HEK293 (cell line): ENCODE measurements at regions not wholly inside any gene's neighbourhood (a gene's known extent, or its start where the extent isn't known, plus 50 kb on each side); places are given as distances from the start of the nearest gene placed in this dataset.
A peak's percentile ranks its signal among the peaks of the same experiment; 100 is the strongest.

ENCODE experiments used
- CTCF ChIA-PET: fragments of 350-600 bp; formaldehyde crosslinking; extraction: SDS; loops from one replicate; lab custom pipeline; 2021; ENCODE audit warnings: antibody characterized with exemption; lab: Yijun Ruan, JAX
- POLR2A ChIA-PET: fragments of 300-600 bp; formaldehyde crosslinking; extraction: SDS; loops from one replicate; lab custom pipeline; 2020; ENCODE audit warnings: antibody characterized with exemption, inconsistent platforms; lab: Yijun Ruan, JAX
- H3K27ac ChIP-seq: fragments of 200-500 bp; sonication (Bioruptor generic); 2 replicates; pipeline ENCODE4 v1.5.1; 2014; ENCODE audit warnings: low read depth, low read length, control low read depth, inconsistent platforms; ENCODE audit errors: extremely low read depth
- H3K36me3 ChIP-seq, 2 experiments: fragments of 200-500 bp in 1 of 2; sonication (Bioruptor generic) in 1 of 2; 1 replicate in 1 of 2; 2 replicates in 1 of 2; pipeline ENCODE4 v1.5.1; 2014 to 2017; ENCODE audit warnings: inconsistent platforms in 2 of 2, low read length in 2 of 2; ENCODE audit not compliant: control insufficient read depth in 2 of 2, insufficient read depth in 1 of 2
- H3K4me1 ChIP-seq: fragments of 200-500 bp; sonication (Bioruptor generic); 2 replicates; pipeline ENCODE4 v1.5.1; 2014; ENCODE audit warnings: mild to moderate bottlenecking, low read length, inconsistent platforms; ENCODE audit not compliant: control insufficient read depth, insufficient read depth
- H3K4me3 ChIP-seq: 2 replicates; pipeline ENCODE4 v1.5.1; 2011; ENCODE audit warnings: low read depth, mild to moderate bottlenecking, control low read depth, low read length, moderate library complexity
- H3K9me3 ChIP-seq: fragments of 200-500 bp; sonication (Bioruptor generic); 2 replicates; pipeline ENCODE4 v1.5.1; 2014; ENCODE audit warnings: low read depth, low read length, inconsistent platforms; ENCODE audit not compliant: control insufficient read depth, insufficient read depth
- BCL11B ChIP-seq: fragments of 450-650 bp; formaldehyde crosslinking; IDR thresholded peaks from 2 replicates; pipeline ENCODE4 v1.5.1; 2016; ENCODE audit warnings: low read depth, missing biosample characterization, missing genetic modification characterization
- BCL6B ChIP-seq: fragments of 450-650 bp; formaldehyde crosslinking; IDR thresholded peaks from 2 replicates; pipeline ENCODE4 v1.5.1; 2017; ENCODE audit warnings: missing biosample characterization, missing genetic modification characterization
- ELK4 ChIP-seq: IDR thresholded peaks from 2 replicates; pipeline ENCODE4 v1.6.1; 2011; ENCODE audit warnings: mild to moderate bottlenecking, low read depth, low read length, borderline replicate concordance
- PRDM1 ChIP-seq: fragments of 450-650 bp; formaldehyde crosslinking; IDR thresholded peaks from 2 replicates; pipeline ENCODE4; 2016; ENCODE audit warnings: missing biosample characterization, missing genetic modification characterization
- PRDM2 ChIP-seq: fragments of 450-650 bp; formaldehyde crosslinking; IDR thresholded peaks from 2 replicates; pipeline ENCODE4 v1.5.1; 2016; ENCODE audit warnings: missing biosample characterization, missing genetic modification characterization, borderline replicate concordance
- SALL2 ChIP-seq: fragments of 450-650 bp; formaldehyde crosslinking; IDR thresholded peaks from 2 replicates; pipeline ENCODE4 v1.5.0; 2017; ENCODE audit warnings: missing biosample characterization, mild to moderate bottlenecking, missing genetic modification characterization, borderline replicate concordance
- ZEB2 ChIP-seq: fragments of 450-650 bp; formaldehyde crosslinking; IDR thresholded peaks from 2 replicates; pipeline ENCODE4 v1.5.1; 2016; ENCODE audit warnings: missing biosample characterization, missing genetic modification characterization
- ZNF112 ChIP-seq: fragments of 450-650 bp; formaldehyde crosslinking; IDR thresholded peaks from 2 replicates; pipeline ENCODE4 v1.5.0; 2017; ENCODE audit warnings: missing biosample characterization, missing genetic modification characterization
- ZNF155 ChIP-seq: fragments of 450-650 bp; formaldehyde crosslinking; IDR thresholded peaks from 2 replicates; pipeline ENCODE4 v1.5.1; 2016; ENCODE audit warnings: missing biosample characterization, missing genetic modification characterization
- ZNF157 ChIP-seq: fragments of 450-650 bp; formaldehyde crosslinking; IDR thresholded peaks from 2 replicates; pipeline ENCODE4 v1.5.1; 2016; ENCODE audit warnings: missing biosample characterization, missing genetic modification characterization
- ZNF169 ChIP-seq: fragments of 450-650 bp; formaldehyde crosslinking; IDR thresholded peaks from 2 replicates; pipeline ENCODE4 v1.5.1; 2016; ENCODE audit warnings: missing biosample characterization, missing genetic modification characterization
- ZNF19 ChIP-seq: fragments of 450-650 bp; formaldehyde crosslinking; IDR thresholded peaks from 2 replicates; pipeline ENCODE4; 2016; ENCODE audit warnings: missing biosample characterization, missing genetic modification characterization, low read depth
- ZNF26 ChIP-seq: fragments of 450-650 bp; formaldehyde crosslinking; IDR thresholded peaks from 2 replicates; pipeline ENCODE4 v1.5.1; 2016; ENCODE audit warnings: missing biosample characterization, missing genetic modification characterization
- ZNF274 ChIP-seq, 2 experiments: fragments of 200-500 bp in 1 of 2; fragments of 450-650 bp in 1 of 2; sonication (Bioruptor generic) in 1 of 2; formaldehyde crosslinking in 1 of 2; IDR thresholded peaks; 2 replicates each; pipeline versions ENCODE4 v1.5.1 to v1.6.1; 2014 to 2016; ENCODE audit warnings: borderline replicate concordance in 1 of 2, inconsistent platforms in 1 of 2, low read length in 1 of 2, missing biosample characterization in 1 of 2, missing genetic modification characterization in 1 of 2
- ZNF280C ChIP-seq: fragments of 450-650 bp; formaldehyde crosslinking; IDR thresholded peaks from 2 replicates; pipeline ENCODE4 v1.5.1; 2016; ENCODE audit warnings: missing biosample characterization, missing genetic modification characterization
- ZNF549 ChIP-seq: fragments of 450-650 bp; IDR thresholded peaks from 2 replicates; pipeline ENCODE4 v1.5.1; 2018; ENCODE audit warnings: missing biosample characterization, missing genetic modification characterization, mild to moderate bottlenecking, inconsistent platforms, moderate library complexity
- ZNF571 ChIP-seq: fragments of 450-650 bp; formaldehyde crosslinking; IDR thresholded peaks from 2 replicates; pipeline ENCODE4 v1.5.0; 2017; ENCODE audit warnings: missing biosample characterization, missing genetic modification characterization
- ZNF670 ChIP-seq: fragments of 450-650 bp; formaldehyde crosslinking; IDR thresholded peaks from 2 replicates; pipeline ENCODE4 v1.5.1; 2016; ENCODE audit warnings: missing biosample characterization, missing genetic modification characterization, low read depth
- ZNF704 ChIP-seq: fragments of 450-650 bp; formaldehyde crosslinking; IDR thresholded peaks from 2 replicates; pipeline ENCODE4 v1.5.1; 2016; ENCODE audit warnings: missing biosample characterization, missing genetic modification characterization
- ZNF76 ChIP-seq: fragments of 450-650 bp; formaldehyde crosslinking; IDR thresholded peaks from 2 replicates; pipeline ENCODE4; 2016; ENCODE audit warnings: low read depth, missing biosample characterization, missing genetic modification characterization, borderline replicate concordance
- ZNF837 ChIP-seq: fragments of 450-650 bp; formaldehyde crosslinking; IDR thresholded peaks from 2 replicates; pipeline ENCODE4 v1.5.1; 2016; ENCODE audit warnings: missing biosample characterization, missing genetic modification characterization

- no peak for TF ChIP-seq ZNF280C (tag by site-specific recombination)
- peak; percentile 40; the same call in 1 of the 2 replicates for TF ChIP-seq PRDM1 (tag by site-specific recombination)
- no peak for TF ChIP-seq ZNF704
- no peak for TF ChIP-seq ZNF571
- no peak for TF ChIP-seq BCL6B
- no peak for TF ChIP-seq ZNF274 (IDR thresholded peaks at IDR 0.05; ENCODE audit: low read length)
- no peak for TF ChIP-seq ZNF274 (tag by site-specific recombination; IDR thresholded peaks at IDR 0.05; ENCODE audit: borderline replicate concordance)
- no peak for TF ChIP-seq ELK4
- no peak for TF ChIP-seq BCL11B (tag by site-specific recombination)
- TF ChIP-seq ZNF26 (tag by site-specific recombination): no peak
- no peak for TF ChIP-seq ZNF112
- no peak for TF ChIP-seq ZNF19 (tag by site-specific recombination)
- no peak for TF ChIP-seq ZNF155 (tag by site-specific recombination)
- TF ChIP-seq, all 188 proteins: peak for 6
Observed at GRCh38 chr5:115360046-115360685, 63.7 kb upstream of the CCDC112 start (continued).

GRCh38 chr5:115355767-115356381 is 59.4 kb upstream of the CCDC112 start:
- CTCF ChIA-PET: no interaction called here
- TF ChIP-seq ZNF670: no peak
- TF ChIP-seq ZNF157: no peak
- no peak for TF ChIP-seq ZNF837 (tag by site-specific recombination)
- TF ChIP-seq ZEB2 (tag by site-specific recombination): no peak
- no peak for TF ChIP-seq ZNF549
- TF ChIP-seq ZNF76: no peak
- TF ChIP-seq ZNF169: no peak
- TF ChIP-seq SALL2 (tag by site-specific recombination): no peak
- TF ChIP-seq PRDM2 (tag by site-specific recombination): no peak

More at GRCh38 chr5:115355767-115356381, 59.4 kb upstream of the CCDC112 start:
- POLR2A ChIA-PET: no interaction called here
- H3K27ac ChIP-seq: no peak overlapping the region
- H3K4me3 ChIP-seq: no peak overlapping the region
- no peaks in the 10 kb centered on the region for H3K36me3 ChIP-seq
- peaks cover 7% of the 10 kb centered on the region for H3K4me1 ChIP-seq
- no peaks in the 10 kb centered on the region for H3K9me3 ChIP-seq
